Natural killer cell (primary cell): ENCODE measurements at regions not wholly inside any gene's neighbourhood (a gene's known extent, or its start where the extent isn't known, plus 50 kb on each side); places are given as distances from the start of the nearest gene placed in this dataset.

Experiments used
- ATAC-seq, 3 donors: fragments of 150-1000 bp in 2 of 3; fragments of 200-7000 bp in 1 of 3; cut with Tn5 transposase; 1 replicate in 1 of 3; 2 replicates in 2 of 3; pipeline ENCODE4 v1.10.0; 2021; ENCODE audit warnings: mild to moderate bottlenecking in 2 of 3, moderate library complexity in 2 of 3
- DNase-seq, 2 donors: peaks; one replicate each; pipeline versions ENCODE4 v3.0.0 to v3.0.0-alpha.2; 2013 to 2021; ENCODE audit warnings: mixed read lengths in 1 of 2
- H3K27ac ChIP-seq: one replicate; pipeline ENCODE4 v1.5.1; 2013; ENCODE audit warnings: mild to moderate bottlenecking, low read length
- H3K27me3 ChIP-seq: one replicate; pipeline ENCODE4 v1.6.1; 2013; ENCODE audit warnings: low read length; ENCODE audit not compliant: control insufficient read depth, insufficient read depth
- H3K36me3 ChIP-seq: one replicate; pipeline ENCODE4 v1.6.1; 2013; ENCODE audit warnings: low read length; ENCODE audit not compliant: control insufficient read depth, insufficient read depth
- H3K4me1 ChIP-seq: one replicate; pipeline ENCODE4 v1.6.1; 2013; ENCODE audit warnings: low read length; ENCODE audit not compliant: control insufficient read depth, insufficient read depth
- H3K4me3 ChIP-seq: one replicate; pipeline ENCODE4 v1.5.1; 2013; ENCODE audit warnings: low read length
- H3K9me3 ChIP-seq: one replicate; pipeline ENCODE4 v1.6.1; 2013; ENCODE audit warnings: low read length; ENCODE audit not compliant: control insufficient read depth, insufficient read depth
- H3K27ac Mint-ChIP-seq, 2 donors: one replicate each; pipeline ENCODE4 v1.8.0; 2022; ENCODE audit warnings: mild to moderate bottlenecking in 2 of 2, mixed read lengths in 2 of 2, moderate library complexity in 1 of 2
- H3K27me3 Mint-ChIP-seq, 2 donors: one replicate each; pipeline ENCODE4 v1.8.0; 2022; ENCODE audit warnings: low read depth in 2 of 2, mixed read lengths in 2 of 2
- H3K36me3 Mint-ChIP-seq: one replicate; pipeline ENCODE4 v1.8.0; 2022; ENCODE audit warnings: mixed read lengths
- H3K4me1 Mint-ChIP-seq, 2 donors: one replicate each; pipeline ENCODE4 v1.8.0; 2022; ENCODE audit warnings: mixed read lengths in 2 of 2
- H3K4me3 Mint-ChIP-seq: one replicate; pipeline ENCODE4 v1.8.0; 2022; ENCODE audit warnings: mild to moderate bottlenecking, moderate library complexity, mixed read lengths
- H3K9me3 Mint-ChIP-seq, 2 donors: one replicate each; pipeline ENCODE4 v1.8.0; 2022; ENCODE audit warnings: mixed read lengths in 2 of 2
- WGBS: methylation state at CpG from one replicate; pipeline ENCODE4 v1.1.7; 2013; ENCODE audit warnings: missing lambda C conversion rate; ENCODE audit not compliant: insufficient coverage; 5-methylcytosine and 5-hydroxymethylcytosine counted together
- intact Hi-C: fragments of 100-400 bp; cut with micrococcal nuclease; formaldehyde crosslinking; loops from one replicate; pipeline ENCODE4 v1.14.2; 2022
- TF ChIP-seq, protein P1 (sequence below): fragments of 200-600 bp; IDR thresholded peaks from one replicate; pipeline ENCODE4 v1.8.0; 2022; ENCODE audit warnings: antibody characterized with exemption

DNA sequence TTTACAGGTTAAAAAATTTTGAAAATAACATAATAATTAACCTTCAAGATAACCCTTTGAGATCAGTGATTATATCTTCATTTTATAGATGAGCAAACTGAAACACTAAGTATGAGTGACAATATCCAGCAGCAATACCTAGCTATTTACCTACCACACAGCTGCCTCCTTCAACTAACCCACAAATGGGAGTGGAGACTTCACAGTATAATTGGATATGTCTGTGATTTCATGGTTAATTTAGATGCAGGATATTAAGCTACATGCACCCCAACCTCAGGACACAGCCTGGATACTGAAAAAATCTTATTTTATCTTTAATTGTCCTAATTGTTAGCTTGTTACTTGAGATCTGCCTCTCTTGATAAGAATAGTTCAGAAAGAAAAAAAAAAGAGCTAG lies 297.2 kb upstream of the ANO5 start:
- peaks cover 12 to 14% of the 10 kb centered on the region in 2 donors for H3K9me3 Mint-ChIP-seq
- ATAC-seq (no peak), DNase-seq (no peak)
- Histone ChIP-seq H3K27ac (no peak overlapping the region), H3K27me3 (no peaks in the 10 kb centered on the region), H3K9me3 (no peaks in the 10 kb centered on the region), H3K4me1 (no peaks in the 10 kb centered on the region), H3K4me3 (no peak overlapping the region), H3K36me3 (no peaks in the 10 kb centered on the region)
- intact Hi-C loops: no loop called here
- H3K4me1 Mint-ChIP-seq: no peaks in the 10 kb centered on the region
- H3K4me3 Mint-ChIP-seq: no peak overlapping the region
- H3K36me3 Mint-ChIP-seq: no peaks in the 10 kb centered on the region
- TF ChIP-seq, protein P1, sequence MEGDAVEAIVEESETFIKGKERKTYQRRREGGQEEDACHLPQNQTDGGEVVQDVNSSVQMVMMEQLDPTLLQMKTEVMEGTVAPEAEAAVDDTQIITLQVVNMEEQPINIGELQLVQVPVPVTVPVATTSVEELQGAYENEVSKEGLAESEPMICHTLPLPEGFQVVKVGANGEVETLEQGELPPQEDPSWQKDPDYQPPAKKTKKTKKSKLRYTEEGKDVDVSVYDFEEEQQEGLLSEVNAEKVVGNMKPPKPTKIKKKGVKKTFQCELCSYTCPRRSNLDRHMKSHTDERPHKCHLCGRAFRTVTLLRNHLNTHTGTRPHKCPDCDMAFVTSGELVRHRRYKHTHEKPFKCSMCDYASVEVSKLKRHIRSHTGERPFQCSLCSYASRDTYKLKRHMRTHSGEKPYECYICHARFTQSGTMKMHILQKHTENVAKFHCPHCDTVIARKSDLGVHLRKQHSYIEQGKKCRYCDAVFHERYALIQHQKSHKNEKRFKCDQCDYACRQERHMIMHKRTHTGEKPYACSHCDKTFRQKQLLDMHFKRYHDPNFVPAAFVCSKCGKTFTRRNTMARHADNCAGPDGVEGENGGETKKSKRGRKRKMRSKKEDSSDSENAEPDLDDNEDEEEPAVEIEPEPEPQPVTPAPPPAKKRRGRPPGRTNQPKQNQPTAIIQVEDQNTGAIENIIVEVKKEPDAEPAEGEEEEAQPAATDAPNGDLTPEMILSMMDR: no peak
- no peak overlapping the region for H3K27ac Mint-ChIP-seq
- H3K27me3 Mint-ChIP-seq: no peaks in the 10 kb centered on the region

DNA sequence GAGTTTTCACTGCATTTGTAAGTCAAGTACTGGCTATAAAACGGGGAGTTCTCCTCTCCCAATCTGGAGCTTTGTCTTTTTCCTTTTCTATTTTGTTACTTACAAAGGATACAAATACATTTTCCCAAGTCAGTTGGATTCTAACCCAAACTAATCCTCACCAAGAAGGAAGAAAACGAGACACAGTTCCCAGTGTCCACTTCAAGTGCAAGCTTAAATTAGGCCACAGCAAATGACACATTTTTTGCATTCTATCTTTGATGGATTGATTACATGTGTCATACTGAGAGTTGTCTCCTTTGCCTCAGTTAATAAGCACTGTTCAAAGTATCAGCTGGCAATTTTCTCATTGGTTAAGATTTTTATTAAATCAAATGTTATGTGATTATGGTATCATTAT lies 296.7 kb upstream of the ANO5 start:
- Mint-ChIP-seq H3K27me3 (no peaks in the 10 kb centered on the region), H3K9me3 (peaks cover 8 to 10% of the 10 kb centered on the region in 2 donors), H3K4me3 (no peak overlapping the region), H3K27ac (no peak overlapping the region), H3K36me3 (no peaks in the 10 kb centered on the region), H3K4me1 (no peaks in the 10 kb centered on the region)
- WGBS: 58% methylated on average over 2 of the region's 2 CpGs
- no peak overlapping the region for H3K4me3 ChIP-seq
- no peaks in the 10 kb centered on the region for H3K9me3 ChIP-seq
- TF ChIP-seq, protein P1: no peak
- H3K27me3 ChIP-seq: no peaks in the 10 kb centered on the region
- no peaks in the 10 kb centered on the region for H3K4me1 ChIP-seq
- intact Hi-C loops: no loop called here
- no peak overlapping the region for H3K27ac ChIP-seq
- no peak for ATAC-seq
- no peaks in the 10 kb centered on the region for H3K36me3 ChIP-seq
- DNase-seq: no peak

DNA sequence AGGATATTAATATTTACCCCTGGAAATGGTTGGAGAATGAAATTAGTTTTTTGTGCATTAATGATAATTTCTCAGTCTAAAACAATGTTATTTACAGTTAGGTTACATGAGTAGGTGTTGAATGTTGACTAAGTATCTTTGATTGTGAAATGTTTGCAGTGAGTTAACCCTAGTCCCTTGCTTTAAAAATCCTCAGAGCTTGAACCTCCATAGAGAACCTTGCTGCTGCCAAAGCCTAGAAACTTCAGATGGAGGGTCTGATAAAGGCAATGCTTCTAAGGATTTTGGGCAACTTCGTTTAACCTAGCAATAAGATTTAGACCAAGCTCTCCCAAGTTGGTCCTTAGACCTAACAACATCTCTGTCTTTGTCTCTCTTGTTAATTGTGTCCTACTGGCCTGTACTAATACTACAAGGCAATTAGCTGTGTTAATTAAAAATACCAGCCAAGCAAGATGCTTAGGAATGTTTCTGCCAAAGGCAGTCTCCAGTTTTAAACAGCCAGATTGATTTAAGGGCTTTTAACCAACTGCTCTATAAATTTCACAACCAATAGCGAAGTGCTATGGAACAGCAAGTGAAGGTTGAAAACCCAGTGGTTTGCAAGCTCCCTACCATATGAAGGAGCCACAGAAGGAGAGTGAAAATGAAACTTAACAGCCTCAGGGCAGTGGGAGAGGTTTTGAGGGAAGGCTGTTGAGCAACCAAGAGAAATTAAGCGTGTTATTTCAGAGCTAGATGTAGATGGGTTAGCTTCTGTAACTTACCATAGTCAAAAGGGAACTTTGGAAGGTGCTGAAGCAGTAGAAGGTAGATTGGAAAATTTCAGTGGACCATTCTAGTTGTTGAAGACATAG lies 295.9 kb upstream of the ANO5 start:
- Histone ChIP-seq H3K27me3 (no peaks in the 10 kb centered on the region), H3K4me1 (no peaks in the 10 kb centered on the region), H3K36me3 (no peaks in the 10 kb centered on the region), H3K4me3 (no peak overlapping the region), H3K27ac (no peak overlapping the region), H3K9me3 (no peaks in the 10 kb centered on the region)
- TF ChIP-seq, protein P1: no peak
- intact Hi-C loops: no loop called here
- Mint-ChIP-seq H3K4me3 (no peak overlapping the region), H3K27ac (no peak overlapping the region), H3K9me3 (peaks cover 8 to 10% of the 10 kb centered on the region in 2 donors), H3K36me3 (no peaks in the 10 kb centered on the region), H3K27me3 (no peaks in the 10 kb centered on the region), H3K4me1 (no peaks in the 10 kb centered on the region)
- peak in 1 of 3 donors; percentile 37 for ATAC-seq
- WGBS: 40% methylated on average over 3 of the region's 3 CpGs
- no peak for DNase-seq

DNA sequence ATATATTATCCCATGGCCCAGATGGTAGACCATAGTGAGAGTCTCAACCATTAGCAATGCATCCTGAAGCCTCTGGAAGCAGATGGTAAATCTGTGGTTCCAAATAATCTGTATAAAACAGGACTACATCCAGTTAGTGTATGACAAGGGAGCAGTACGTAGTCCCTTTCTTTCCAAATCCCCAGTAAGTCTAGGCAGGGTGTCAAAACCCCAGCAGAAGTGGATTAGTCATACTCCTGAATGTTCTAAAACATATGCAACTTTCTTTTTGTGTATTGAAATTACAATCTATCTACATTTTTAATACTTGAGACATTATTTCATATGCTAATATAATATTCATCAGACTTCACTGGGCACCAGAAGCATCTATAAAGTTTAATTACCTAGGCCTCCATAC lies 295.1 kb upstream of the ANO5 start:
- TF ChIP-seq, protein P1: no peak
- peaks cover 7% of the 10 kb centered on the region in 2 donors for H3K9me3 Mint-ChIP-seq
- H3K27ac ChIP-seq: no peak overlapping the region
- no peaks in the 10 kb centered on the region for H3K27me3 ChIP-seq
- no peak for ATAC-seq
- no peaks in the 10 kb centered on the region for H3K4me1 ChIP-seq
- H3K9me3 ChIP-seq: no peaks in the 10 kb centered on the region
- no peak overlapping the region for H3K27ac Mint-ChIP-seq
- no peaks in the 10 kb centered on the region for H3K27me3 Mint-ChIP-seq
- 73% methylated on average over 1 of the region's 1 CpG for WGBS
- intact Hi-C loops: no loop called here
- DNase-seq: no peak
- no peaks in the 10 kb centered on the region for H3K36me3 ChIP-seq
- no peaks in the 10 kb centered on the region for H3K4me1 Mint-ChIP-seq
- no peaks in the 10 kb centered on the region for H3K36me3 Mint-ChIP-seq
- no peak overlapping the region for H3K4me3 ChIP-seq
- H3K4me3 Mint-ChIP-seq: no peak overlapping the region
